WTC11 (cell line): ENCODE measurements at regions not wholly inside any gene's neighbourhood (a gene's known extent, or its start where the extent isn't known, plus 50 kb on each side); places are given as distances from the start of the nearest gene placed in this dataset.

Source experiments
- ATAC-seq: fragments of 200-7000 bp; cut with Tn5 transposase; 2 replicates; pipeline ENCODE4 v1.10.0; 2021; ENCODE audit warnings: mild to moderate bottlenecking, moderate library complexity
- CTCF ChIA-PET: fragments of 300-600 bp; sonication (Branson Sonifier 250); formaldehyde crosslinking; loops from one replicate; lab custom pipeline; 2021; ENCODE audit warnings: antibody characterized with exemption; lab: Charles Lee
- POLR2A ChIA-PET: fragments of 350-600 bp; sonication (Branson Sonifier 250); formaldehyde crosslinking; loops from one replicate; lab custom pipeline; 2021; ENCODE audit warnings: antibody characterized with exemption; lab: Charles Lee
- DNase-seq: peaks from one replicate; pipeline ENCODE4 v3.0.0; 2021; ENCODE audit warnings: low spot score
- H3K27ac Mint-ChIP-seq: 2 replicates; pipeline ENCODE4 v1.8.0; 2021; ENCODE audit warnings: mixed read lengths
- H3K27me3 Mint-ChIP-seq: 2 replicates; pipeline ENCODE4 v1.8.0; 2021; ENCODE audit warnings: low read depth, mild to moderate bottlenecking, moderate library complexity, mixed read lengths
- H3K36me3 Mint-ChIP-seq: 2 replicates; pipeline ENCODE4 v1.8.0; 2021; ENCODE audit warnings: mixed read lengths
- H3K4me1 Mint-ChIP-seq: 2 replicates; pipeline ENCODE4 v1.8.0; 2022; ENCODE audit warnings: mixed read lengths
- H3K4me3 Mint-ChIP-seq: 2 replicates; pipeline ENCODE4 v1.8.0; 2021; ENCODE audit warnings: mild to moderate bottlenecking, moderate library complexity, mixed read lengths
- H3K9me3 Mint-ChIP-seq: 2 replicates; pipeline ENCODE4 v1.8.0; 2021; ENCODE audit warnings: mixed read lengths
- ARID4B ChIP-seq: sonication (generic); formaldehyde crosslinking; IDR thresholded peaks from 2 replicates; pipeline ENCODE4 v1.8.0; 2023; ENCODE audit warnings: missing genetic modification reagents, mild to moderate bottlenecking, borderline replicate concordance
- ATF3 ChIP-seq: sonication (generic); formaldehyde crosslinking; conservative IDR thresholded peaks from 2 replicates; pipeline ENCODE4 v1.8.1; 2022; ENCODE audit warnings: mild to moderate bottlenecking, missing genetic modification reagents
- CREM ChIP-seq: sonication (generic); formaldehyde crosslinking; IDR thresholded peaks from 2 replicates; pipeline ENCODE4 v1.8.1; 2022; ENCODE audit warnings: mild to moderate bottlenecking, missing genetic modification reagents, moderate library complexity
- E2F4 ChIP-seq: sonication (generic); formaldehyde crosslinking; IDR thresholded peaks from 2 replicates; pipeline ENCODE4 v1.8.1; 2022; ENCODE audit warnings: low read depth, mild to moderate bottlenecking, moderate library complexity, missing genetic modification reagents, borderline replicate concordance
- EMX1 ChIP-seq: fragments of 250-450 bp; sonication (Bioruptor Pico); IDR thresholded peaks from 2 replicates; pipeline ENCODE4 v1.8.0; 2021; ENCODE audit warnings: mild to moderate bottlenecking
- ETV6 ChIP-seq: sonication (generic); formaldehyde crosslinking; IDR thresholded peaks from 2 replicates; pipeline ENCODE4 v1.8.1; 2022; ENCODE audit warnings: mild to moderate bottlenecking, missing genetic modification reagents
- JUN ChIP-seq: sonication (generic); formaldehyde crosslinking; IDR thresholded peaks from 2 replicates; pipeline ENCODE4 v1.8.0; 2023; ENCODE audit warnings: mild to moderate bottlenecking, missing genetic modification reagents
- KAT7 ChIP-seq: sonication (generic); formaldehyde crosslinking; IDR thresholded peaks from 2 replicates; pipeline ENCODE4 v1.8.1; 2023; ENCODE audit warnings: missing genetic modification reagents, mild to moderate bottlenecking, borderline replicate concordance
- MLX ChIP-seq: sonication (generic); formaldehyde crosslinking; IDR thresholded peaks from 2 replicates; pipeline ENCODE4 v1.8.1; 2023; ENCODE audit warnings: mild to moderate bottlenecking, missing genetic modification reagents, moderate library complexity
- MXD4 ChIP-seq: fragments of 250-450 bp; sonication (Bioruptor Pico); IDR thresholded peaks from 2 replicates; pipeline ENCODE4 v1.8.0; 2021; ENCODE audit warnings: mild to moderate bottlenecking, moderate library complexity, borderline replicate concordance
- TCF7 ChIP-seq: sonication (generic); formaldehyde crosslinking; IDR thresholded peaks from 2 replicates; pipeline ENCODE4 v1.8.0; 2022; ENCODE audit warnings: mild to moderate bottlenecking, low read depth, missing genetic modification reagents, moderate library complexity
- TP53 ChIP-seq: sonication (generic); formaldehyde crosslinking; IDR thresholded peaks from 2 replicates; pipeline ENCODE4 v1.8.1; 2023; ENCODE audit warnings: mild to moderate bottlenecking, missing genetic modification reagents
- ZNF219 ChIP-seq: sonication (generic); formaldehyde crosslinking; IDR thresholded peaks from 2 replicates; pipeline ENCODE4 v1.8.0; 2023; ENCODE audit warnings: missing genetic modification reagents, mild to moderate bottlenecking, borderline replicate concordance
- ZNF263 ChIP-seq: sonication (generic); formaldehyde crosslinking; IDR thresholded peaks from 2 replicates; pipeline ENCODE4 v1.8.1; 2022; ENCODE audit warnings: low read depth, mild to moderate bottlenecking, moderate library complexity, missing genetic modification reagents
- ZNF671 ChIP-seq: fragments of 250-450 bp; sonication (Bioruptor Pico); IDR thresholded peaks from 2 replicates; pipeline ENCODE4 v1.8.0; 2021; ENCODE audit warnings: mild to moderate bottlenecking
- ZSCAN18 ChIP-seq: fragments of 250-450 bp; sonication (Bioruptor Pico); IDR thresholded peaks from 2 replicates; pipeline ENCODE4 v2.1.2; 2022; ENCODE audit warnings: mild to moderate bottlenecking, moderate library complexity
- TF ChIP-seq, protein P1 (sequence below): fragments of 250-450 bp; sonication (Bioruptor Pico); IDR thresholded peaks from 2 replicates; pipeline ENCODE4 v1.9.0; 2021; ENCODE audit warnings: mild to moderate bottlenecking
- TF ChIP-seq, protein P2 (sequence below): sonication (generic); formaldehyde crosslinking; IDR thresholded peaks from 2 replicates; pipeline ENCODE4 v1.8.1; 2023; ENCODE audit warnings: mild to moderate bottlenecking, missing genetic modification reagents, borderline replicate concordance
- TF ChIP-seq, protein P3 (sequence below): fragments of 250-450 bp; sonication (Bioruptor Pico); IDR thresholded peaks from 2 replicates; pipeline ENCODE4 v1.9.0; 2021; ENCODE audit warnings: moderate library complexity, mild to moderate bottlenecking, inconsistent platforms, borderline replicate concordance

DNA sequence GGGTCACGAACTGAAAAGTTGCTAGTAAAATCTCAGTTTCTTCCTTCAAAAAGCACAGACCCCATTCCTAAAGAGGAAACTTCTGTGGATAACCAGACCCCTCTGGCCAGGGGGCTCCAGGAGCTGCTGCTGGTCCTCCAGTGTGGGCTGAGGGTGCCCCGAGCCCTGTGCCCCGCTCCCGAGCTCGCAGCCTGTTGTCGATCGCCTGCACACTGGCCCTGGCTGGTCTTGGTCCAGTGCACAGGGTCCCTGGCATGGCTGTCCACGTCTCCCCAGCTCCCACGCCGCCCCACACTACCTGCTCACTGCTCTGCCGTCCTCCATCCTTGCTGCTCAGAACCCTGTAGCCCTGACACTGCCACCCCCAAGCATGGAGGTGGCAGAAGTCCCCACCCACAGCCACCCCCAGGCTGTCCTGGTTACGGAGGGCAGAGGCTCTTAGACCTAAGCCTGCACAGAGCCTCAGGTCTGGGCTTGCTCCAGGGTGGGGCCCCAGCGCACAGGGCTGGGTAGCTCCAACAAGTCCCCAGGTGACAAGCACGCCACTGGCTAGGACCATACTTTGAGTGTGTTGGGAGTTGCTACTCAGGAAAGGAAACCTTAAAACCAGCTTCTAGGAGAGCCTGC, 87.0 kb downstream of the PLXNA1 start:
- no peak for DNase-seq
- Mint-ChIP-seq H3K9me3 (no peaks in the 10 kb centered on the region), H3K27ac (no peak overlapping the region), H3K4me3 (no peak overlapping the region), H3K27me3 (no peaks in the 10 kb centered on the region), H3K36me3 (no peaks in the 10 kb centered on the region)
- ATAC-seq: no peak
- CTCF ChIA-PET: no interaction called here
- TF ChIP-seq ZSCAN18 (no peak), ATF3 (CRISPR knock-in tag) (no peak), TP53 (CRISPR knock-in tag) (no peak), EMX1 (CRISPR knock-in tag) (no peak), ARID4B (CRISPR knock-in tag) (no peak), ZNF219 (CRISPR knock-in tag) (no peak), E2F4 (CRISPR knock-in tag) (no peak), ZNF671 (CRISPR knock-in tag) (no peak), MLX (no peak), ETV6 (no peak), TCF7 (CRISPR knock-in tag) (no peak), CREM (no peak), JUN (CRISPR knock-in tag) (no peak), MXD4 (no peak), ZNF263 (no peak), KAT7 (CRISPR knock-in tag) (no peak)
- TF ChIP-seq, protein P1, sequence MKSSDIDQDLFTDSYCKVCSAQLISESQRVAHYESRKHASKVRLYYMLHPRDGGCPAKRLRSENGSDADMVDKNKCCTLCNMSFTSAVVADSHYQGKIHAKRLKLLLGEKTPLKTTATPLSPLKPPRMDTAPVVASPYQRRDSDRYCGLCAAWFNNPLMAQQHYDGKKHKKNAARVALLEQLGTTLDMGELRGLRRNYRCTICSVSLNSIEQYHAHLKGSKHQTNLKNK (CRISPR knock-in tag): no peak
- TF ChIP-seq, protein P2, sequence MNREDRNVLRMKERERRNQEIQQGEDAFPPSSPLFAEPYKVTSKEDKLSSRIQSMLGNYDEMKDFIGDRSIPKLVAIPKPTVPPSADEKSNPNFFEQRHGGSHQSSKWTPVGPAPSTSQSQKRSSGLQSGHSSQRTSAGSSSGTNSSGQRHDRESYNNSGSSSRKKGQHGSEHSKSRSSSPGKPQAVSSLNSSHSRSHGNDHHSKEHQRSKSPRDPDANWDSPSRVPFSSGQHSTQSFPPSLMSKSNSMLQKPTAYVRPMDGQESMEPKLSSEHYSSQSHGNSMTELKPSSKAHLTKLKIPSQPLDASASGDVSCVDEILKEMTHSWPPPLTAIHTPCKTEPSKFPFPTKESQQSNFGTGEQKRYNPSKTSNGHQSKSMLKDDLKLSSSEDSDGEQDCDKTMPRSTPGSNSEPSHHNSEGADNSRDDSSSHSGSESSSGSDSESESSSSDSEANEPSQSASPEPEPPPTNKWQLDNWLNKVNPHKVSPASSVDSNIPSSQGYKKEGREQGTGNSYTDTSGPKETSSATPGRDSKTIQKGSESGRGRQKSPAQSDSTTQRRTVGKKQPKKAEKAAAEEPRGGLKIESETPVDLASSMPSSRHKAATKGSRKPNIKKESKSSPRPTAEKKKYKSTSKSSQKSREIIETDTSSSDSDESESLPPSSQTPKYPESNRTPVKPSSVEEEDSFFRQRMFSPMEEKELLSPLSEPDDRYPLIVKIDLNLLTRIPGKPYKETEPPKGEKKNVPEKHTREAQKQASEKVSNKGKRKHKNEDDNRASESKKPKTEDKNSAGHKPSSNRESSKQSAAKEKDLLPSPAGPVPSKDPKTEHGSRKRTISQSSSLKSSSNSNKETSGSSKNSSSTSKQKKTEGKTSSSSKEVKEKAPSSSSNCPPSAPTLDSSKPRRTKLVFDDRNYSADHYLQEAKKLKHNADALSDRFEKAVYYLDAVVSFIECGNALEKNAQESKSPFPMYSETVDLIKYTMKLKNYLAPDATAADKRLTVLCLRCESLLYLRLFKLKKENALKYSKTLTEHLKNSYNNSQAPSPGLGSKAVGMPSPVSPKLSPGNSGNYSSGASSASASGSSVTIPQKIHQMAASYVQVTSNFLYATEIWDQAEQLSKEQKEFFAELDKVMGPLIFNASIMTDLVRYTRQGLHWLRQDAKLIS: no peak
- TF ChIP-seq, protein P3, sequence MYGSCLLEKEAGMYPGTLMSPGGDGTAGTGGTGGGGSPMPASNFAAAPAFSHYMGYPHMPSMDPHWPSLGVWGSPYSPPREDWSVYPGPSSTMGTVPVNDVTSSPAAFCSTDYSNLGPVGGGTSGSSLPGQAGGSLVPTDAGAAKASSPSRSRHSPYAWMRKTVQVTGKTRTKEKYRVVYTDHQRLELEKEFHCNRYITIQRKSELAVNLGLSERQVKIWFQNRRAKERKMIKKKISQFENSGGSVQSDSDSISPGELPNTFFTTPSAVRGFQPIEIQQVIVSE (CRISPR knock-in tag): no peak
- TF ChIP-seq, all 79 proteins: peak for 0
- POLR2A ChIA-PET: no interaction called here
- no peaks in the 10 kb centered on the region for H3K4me1 Mint-ChIP-seq
